Testis (tissue), 2 donors: ENCODE measurements at regions not wholly inside any gene's neighbourhood (a gene's known extent, or its start where the extent isn't known, plus 50 kb on each side); places are given as distances from the start of the nearest gene placed in this dataset.

ENCODE experiments used
- DNase-seq: peaks from one replicate; pipeline ENCODE4 v3.0.0-alpha.2; 2019
- H3K27ac ChIP-seq, 2 donors: fragments of 200-600 bp; sonication (generic); one replicate each; pipeline ENCODE4 v1.5.1; 2019
- H3K27me3 ChIP-seq: fragments of 200-600 bp; sonication (generic); one replicate; pipeline ENCODE4 v1.5.1; 2019
- H3K36me3 ChIP-seq: fragments of 200-600 bp; sonication (generic); one replicate; pipeline ENCODE4 v1.5.1; 2017; ENCODE audit warnings: low read depth; ENCODE audit errors: missing control alignments
- H3K4me1 ChIP-seq: fragments of 200-600 bp; sonication (generic); one replicate; pipeline ENCODE4 v1.5.1; 2019
- H3K4me3 ChIP-seq, 2 donors: fragments of 200-600 bp; sonication (generic); one replicate each; pipeline ENCODE4 v1.5.1; 2017 to 2019
- H3K9me3 ChIP-seq: fragments of 200-600 bp; sonication (generic); one replicate; pipeline ENCODE4 v1.5.1; 2017
- CTCF ChIP-seq, 3 experiments: fragments of 450-650 bp in 2 of 3; fragments of 200-600 bp in 1 of 3; sonication (generic) in 1 of 3; IDR thresholded peaks; one replicate each; pipeline ENCODE4 v1.5.1; 2016 to 2019; ENCODE audit warnings: antibody characterized with exemption in 3 of 3, mild to moderate bottlenecking in 2 of 3, moderate library complexity in 1 of 3
- POLR2A ChIP-seq: fragments of 450-650 bp; IDR thresholded peaks from one replicate; pipeline ENCODE4 v1.6.1; 2017; ENCODE audit warnings: antibody characterized with exemption, mild to moderate bottlenecking, moderate library complexity
- WGBS, 2 donors: methylation state at CpG; one replicate each; pipeline ENCODE4 v1.1.5; 2018; 5-methylcytosine and 5-hydroxymethylcytosine counted together
- intact Hi-C: fragments of 100-400 bp; cut with DNase I; formaldehyde crosslinking; loops from one replicate; pipeline ENCODE4 v1.15.1; 2023; ENCODE audit warnings: low total_unique reads

GRCh38 chr2:234219046-234219310, 168.5 kb downstream of the SPP2 start:
- H3K4me1 ChIP-seq: no peaks in the 10 kb centered on the region
- no peak for DNase-seq
- intact Hi-C loops: no loop called here
- H3K9me3 ChIP-seq: no peaks in the 10 kb centered on the region
- no peak for TF ChIP-seq POLR2A
- no peak for TF ChIP-seq CTCF (IDR thresholded peaks at IDR 0.05)
- WGBS, 2 donors: 79 to 88% methylated on average over 4 of the region's 4 CpGs
- H3K27ac ChIP-seq: no peak overlapping the region
- no peak overlapping the region for H3K4me3 ChIP-seq
- no peaks in the 10 kb centered on the region for H3K27me3 ChIP-seq
- H3K36me3 ChIP-seq: no peaks in the 10 kb centered on the region

GRCh38 chr2:234218266-234219045, 168.0 kb downstream of the SPP2 start:
- DNase-seq: no peak
- 45 to 59% methylated on average over 11 of the region's 11 CpGs for WGBS, 2 donors
- H3K36me3 ChIP-seq: no peaks in the 10 kb centered on the region
- no peak overlapping the region for H3K4me3 ChIP-seq
- H3K9me3 ChIP-seq: no peaks in the 10 kb centered on the region
- H3K27ac ChIP-seq: no peak overlapping the region
- H3K27me3 ChIP-seq: no peaks in the 10 kb centered on the region
- intact Hi-C loops: no loop called here
- H3K4me1 ChIP-seq: no peaks in the 10 kb centered on the region
- TF ChIP-seq POLR2A (no peak), CTCF (IDR thresholded peaks at IDR 0.05) (no peak)

GRCh38 chr2:234212534-234212933, 162.0 kb downstream of the SPP2 start:
- no peak for DNase-seq
- no peaks in the 10 kb centered on the region for H3K27me3 ChIP-seq
- no peaks in the 10 kb centered on the region for H3K36me3 ChIP-seq
- 59 to 72% methylated on average over 5 to 8 of the region's 8 CpGs for WGBS, 2 donors
- peaks cover 3% of the 10 kb centered on the region for H3K4me1 ChIP-seq
- no peaks in the 10 kb centered on the region for H3K9me3 ChIP-seq
- TF ChIP-seq POLR2A (no peak), CTCF (IDR thresholded peaks at IDR 0.05) (no peak)
- H3K27ac ChIP-seq: no peak overlapping the region
- intact Hi-C loops: no loop called here
- H3K4me3 ChIP-seq: no peak overlapping the region

- intact Hi-C loops: no loop called here
- DNase-seq: no peak
- no peak for TF ChIP-seq CTCF (IDR thresholded peaks at IDR 0.05)
- no peak for TF ChIP-seq POLR2A
Observed at GRCh38 chr2:234211797-234212196, 161.3 kb downstream of the SPP2 start.

GRCh38 chr2:234206738-234207137, 156.2 kb downstream of the SPP2 start:
- TF ChIP-seq POLR2A (no peak), CTCF (IDR thresholded peaks at IDR 0.05) (no peak)

More at GRCh38 chr2:234211797-234212196, 161.3 kb downstream of the SPP2 start:
- Histone ChIP-seq H3K27me3 (no peaks in the 10 kb centered on the region), H3K4me3 (no peak overlapping the region), H3K9me3 (no peaks in the 10 kb centered on the region), H3K27ac (no peak overlapping the region), H3K36me3 (no peaks in the 10 kb centered on the region), H3K4me1 (peaks cover 3% of the 10 kb centered on the region)
- 26 to 27% methylated on average over 4 of the region's 4 CpGs for WGBS, 2 donors

More at GRCh38 chr2:234206738-234207137, 156.2 kb downstream of the SPP2 start:
- DNase-seq: no peak
- 94 to 96% methylated on average over 2 of the region's 2 CpGs for WGBS, 2 donors
- Histone ChIP-seq H3K27me3 (no peaks in the 10 kb centered on the region), H3K4me3 (no peak overlapping the region), H3K9me3 (no peaks in the 10 kb centered on the region), H3K27ac (no peak overlapping the region), H3K4me1 (no peaks in the 10 kb centered on the region), H3K36me3 (no peaks in the 10 kb centered on the region)
- intact Hi-C loops: no loop called here
